IgD-negative memory B cell (primary cell): ENCODE measurements at regions not wholly inside any gene's neighbourhood (a gene's known extent, or its start where the extent isn't known, plus 50 kb on each side); places are given as distances from the start of the nearest gene placed in this dataset.

Source experiments
- H3K27ac Mint-ChIP-seq, 3 donors: one replicate each; pipeline ENCODE4 v1.8.0; 2020 to 2022; ENCODE audit warnings: mild to moderate bottlenecking in 3 of 3, mixed read lengths in 3 of 3, moderate library complexity in 1 of 3
- H3K27me3 Mint-ChIP-seq: one replicate; pipeline ENCODE4 v1.8.0; 2021; ENCODE audit warnings: mixed read lengths
- H3K36me3 Mint-ChIP-seq: one replicate; pipeline ENCODE4 v1.8.0; 2020; ENCODE audit warnings: mild to moderate bottlenecking, mixed read lengths
- H3K4me1 Mint-ChIP-seq, 3 donors: one replicate each; pipeline ENCODE4 v1.8.0; 2020 to 2022; ENCODE audit warnings: mixed read lengths in 3 of 3, mild to moderate bottlenecking in 1 of 3
- H3K4me3 Mint-ChIP-seq, 4 donors: one replicate each; pipeline ENCODE4 v1.8.0; 2020 to 2022; ENCODE audit warnings: mild to moderate bottlenecking in 4 of 4, mixed read lengths in 4 of 4, moderate library complexity in 3 of 4
- H3K9me3 Mint-ChIP-seq, 3 donors: one replicate each; pipeline ENCODE4 v1.8.0; 2020 to 2021; ENCODE audit warnings: mixed read lengths in 3 of 3, mild to moderate bottlenecking in 1 of 3

GRCh38 chr22:27125539-27125938 lies 468.2 kb downstream of the MIAT start:
- Mint-ChIP-seq H3K9me3 (peaks cover 0 to 8% (median 3%) of the 10 kb centered on the region in 3 donors), H3K27me3 (peaks cover 10% of the 10 kb centered on the region), H3K27ac (no peak overlapping the region)

GRCh38 chr22:27127911-27128310 lies 470.5 kb downstream of the MIAT start:
- no peak overlapping the region for H3K4me3 Mint-ChIP-seq
- H3K36me3 Mint-ChIP-seq = peaks cover 2% of the 10 kb centered on the region
- no peak overlapping the region for H3K27ac Mint-ChIP-seq
- H3K4me1 Mint-ChIP-seq = no peaks in the 10 kb centered on the region
- no peaks in the 10 kb centered on the region for H3K9me3 Mint-ChIP-seq
- peaks cover 10% of the 10 kb centered on the region for H3K27me3 Mint-ChIP-seq

More at GRCh38 chr22:27125539-27125938, 468.2 kb downstream of the MIAT start:
- no peaks in the 10 kb centered on the region for H3K4me1 Mint-ChIP-seq
- H3K36me3 Mint-ChIP-seq = no peaks in the 10 kb centered on the region
- no peak overlapping the region for H3K4me3 Mint-ChIP-seq

- Mint-ChIP-seq H3K27me3 (peaks cover 10% of the 10 kb centered on the region), H3K36me3 (peaks cover 2% of the 10 kb centered on the region), H3K4me3 (no peak overlapping the region), H3K9me3 (peaks cover 0 to under 1% (median 0%) of the 10 kb centered on the region in 3 donors), H3K4me1 (no peaks in the 10 kb centered on the region), H3K27ac (no peak overlapping the region)
Observed at GRCh38 chr22:27128461-27129085, 471.2 kb downstream of the MIAT start.

GRCh38 chr22:27129266-27129665 lies 471.9 kb downstream of the MIAT start:
- Mint-ChIP-seq H3K27ac (no peak overlapping the region), H3K9me3 (peaks cover 0 to 3% (median 0%) of the 10 kb centered on the region in 3 donors), H3K27me3 (peaks cover 8% of the 10 kb centered on the region), H3K36me3 (peaks cover 2% of the 10 kb centered on the region), H3K4me1 (no peaks in the 10 kb centered on the region), H3K4me3 (no peak overlapping the region)

DNA sequence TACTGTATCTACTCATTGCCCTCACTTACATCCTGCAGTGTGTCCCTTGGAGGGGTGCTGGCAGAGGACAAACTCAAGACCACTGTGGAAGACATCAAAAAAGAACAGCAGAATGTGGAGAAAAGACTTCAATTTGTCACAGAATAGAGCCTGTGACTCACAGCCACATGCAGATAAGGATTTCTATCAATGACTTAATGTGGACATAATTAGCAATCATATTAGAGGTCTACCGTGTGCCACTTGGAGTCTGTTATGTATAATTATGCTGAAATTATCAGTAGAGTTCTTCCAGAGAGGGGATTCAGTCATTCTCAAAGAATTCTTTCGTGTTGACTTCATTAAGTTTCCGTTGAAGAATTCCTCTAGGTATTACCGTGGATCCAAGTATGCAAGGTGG lies 473.5 kb downstream of the MIAT start:
- Mint-ChIP-seq H3K4me3 (no peak overlapping the region), H3K36me3 (peaks cover 2% of the 10 kb centered on the region), H3K27ac (no peak overlapping the region), H3K27me3 (peaks cover 7% of the 10 kb centered on the region), H3K9me3 (peaks cover 0 to 3% (median 0%) of the 10 kb centered on the region in 3 donors), H3K4me1 (no peaks in the 10 kb centered on the region)

DNA sequence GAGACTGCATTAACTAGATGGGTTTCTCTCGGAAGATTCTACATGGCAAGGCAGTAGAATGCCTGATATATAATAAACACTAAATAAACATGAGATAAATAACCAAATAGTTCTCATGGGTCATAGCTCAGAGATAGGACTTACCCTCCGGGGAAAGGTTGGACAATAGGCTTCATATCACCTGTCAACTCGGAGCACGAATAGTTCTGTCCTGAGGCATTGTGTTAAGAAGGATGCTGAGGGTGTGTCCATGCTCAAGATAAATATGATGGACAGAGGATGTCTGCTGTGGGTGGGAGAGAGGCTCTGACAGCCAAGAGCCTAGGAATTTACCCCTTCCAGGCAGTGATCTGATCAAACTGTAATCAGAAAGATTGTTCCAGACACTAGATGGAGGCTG lies 474.0 kb downstream of the MIAT start:
- peaks cover 2% of the 10 kb centered on the region for H3K36me3 Mint-ChIP-seq
- peaks cover 7% of the 10 kb centered on the region for H3K27me3 Mint-ChIP-seq
- no peak overlapping the region for H3K4me3 Mint-ChIP-seq
- H3K4me1 Mint-ChIP-seq = no peaks in the 10 kb centered on the region
- no peak overlapping the region for H3K27ac Mint-ChIP-seq
- peaks cover 0 to 3% (median under 1%) of the 10 kb centered on the region in 3 donors for H3K9me3 Mint-ChIP-seq

- Mint-ChIP-seq H3K4me1 (no peaks in the 10 kb centered on the region), H3K27ac (no peak overlapping the region), H3K4me3 (no peak overlapping the region), H3K27me3 (peaks cover 7% of the 10 kb centered on the region), H3K9me3 (peaks cover 3 to 8% (median 4%) of the 10 kb centered on the region in 3 donors), H3K36me3 (peaks cover 2% of the 10 kb centered on the region)
Observed at GRCh38 chr22:27132400-27132799, 475.0 kb downstream of the MIAT start.

GRCh38 chr22:27133019-27133431 lies 475.6 kb downstream of the MIAT start:
- Mint-ChIP-seq H3K27ac (no peak overlapping the region), H3K27me3 (peaks cover 7% of the 10 kb centered on the region), H3K9me3 (peaks cover 3 to 8% (median 4%) of the 10 kb centered on the region in 3 donors), H3K4me3 (no peak overlapping the region), H3K36me3 (peaks cover 2% of the 10 kb centered on the region), H3K4me1 (no peaks in the 10 kb centered on the region)

DNA sequence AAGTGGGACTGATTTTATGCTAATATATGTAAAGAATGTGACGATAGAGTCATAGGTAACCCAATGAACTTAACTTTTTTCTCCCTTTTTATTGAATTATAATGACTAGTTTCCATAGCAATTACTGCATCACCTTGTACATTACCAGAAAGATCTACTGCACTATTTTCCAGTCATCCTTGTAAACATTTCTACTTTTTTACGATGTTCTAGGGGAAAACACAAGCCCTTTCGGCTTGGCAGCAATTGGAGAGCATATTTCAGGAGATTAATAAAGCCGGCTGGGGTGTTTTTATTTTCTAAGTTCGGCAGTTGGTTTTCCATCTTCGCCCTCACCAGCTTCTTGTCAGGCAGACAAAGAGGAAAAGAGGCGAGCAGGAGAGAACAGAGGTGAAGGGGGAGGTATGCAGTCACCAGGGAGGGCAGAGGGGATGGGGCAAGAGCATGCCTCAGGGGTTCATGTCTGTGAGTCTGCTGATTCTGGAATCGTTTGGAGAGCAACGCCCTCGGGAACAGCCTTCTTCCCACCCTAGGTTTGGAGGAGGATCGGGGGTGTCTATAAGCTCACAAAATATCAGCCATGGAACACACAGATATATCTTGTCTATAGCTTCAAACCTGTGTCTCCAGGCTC lies 476.4 kb downstream of the MIAT start:
- peaks cover 2% of the 10 kb centered on the region for H3K36me3 Mint-ChIP-seq
- H3K27me3 Mint-ChIP-seq = peaks cover 6% of the 10 kb centered on the region
- no peak overlapping the region for H3K27ac Mint-ChIP-seq
- H3K9me3 Mint-ChIP-seq = peaks cover 3 to 8% (median 4%) of the 10 kb centered on the region in 3 donors
- H3K4me3 Mint-ChIP-seq = no peak overlapping the region
- no peaks in the 10 kb centered on the region for H3K4me1 Mint-ChIP-seq

- Mint-ChIP-seq H3K4me3 (no peak overlapping the region), H3K9me3 (peaks cover 3 to 8% (median 4%) of the 10 kb centered on the region in 3 donors), H3K4me1 (no peaks in the 10 kb centered on the region), H3K27ac (no peak overlapping the region), H3K27me3 (peaks cover 2% of the 10 kb centered on the region), H3K36me3 (peaks cover 2% of the 10 kb centered on the region)
Observed at GRCh38 chr22:27134315-27134701, 476.9 kb downstream of the MIAT start.

DNA sequence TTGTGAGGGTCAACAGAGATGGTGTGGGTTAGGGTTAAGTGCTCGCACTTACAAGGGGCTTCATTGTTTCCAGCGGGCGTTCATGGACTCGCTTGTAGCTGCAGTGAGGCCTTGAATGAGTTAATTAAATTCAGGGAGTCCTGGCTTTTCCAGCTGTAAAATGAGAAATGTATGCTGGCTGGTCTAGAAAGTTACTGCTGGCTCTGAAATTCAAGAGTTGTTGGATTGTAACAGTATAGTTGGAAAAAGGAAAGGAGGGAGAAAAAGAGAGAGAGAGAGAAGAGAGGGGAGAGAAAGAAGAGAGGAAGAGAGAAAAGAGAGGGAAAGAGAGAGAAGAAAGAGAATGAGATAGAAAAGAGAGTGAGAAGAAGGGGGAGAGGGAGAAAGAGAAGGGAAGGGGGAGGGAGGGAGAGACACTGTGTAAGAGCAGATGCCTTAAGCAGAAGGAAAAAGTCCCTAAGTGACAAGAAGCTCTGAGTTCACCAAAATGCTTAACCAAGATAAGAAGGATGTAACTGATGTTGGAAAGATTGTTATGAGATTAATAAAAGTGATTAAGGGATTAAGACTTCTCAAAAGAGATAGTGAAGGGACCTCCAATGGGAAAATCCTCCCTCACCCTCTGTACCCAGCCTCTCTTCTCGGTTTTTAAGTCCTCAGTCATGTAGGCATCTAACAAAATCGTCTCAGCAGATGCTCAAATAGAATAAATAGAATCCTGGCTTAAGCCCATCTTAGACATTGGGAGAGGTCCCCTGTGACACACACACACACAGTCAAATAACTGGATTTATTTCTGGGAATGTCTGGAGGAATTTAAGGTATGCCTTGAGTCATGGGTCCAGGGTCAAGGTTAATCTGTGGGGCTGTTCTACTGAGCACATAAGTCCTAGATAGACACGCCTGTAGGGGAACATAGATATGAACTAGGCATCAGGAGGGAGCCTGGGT lies 477.9 kb downstream of the MIAT start:
- no peak overlapping the region for H3K27ac Mint-ChIP-seq
- peaks cover 2% of the 10 kb centered on the region for H3K36me3 Mint-ChIP-seq
- peaks cover 3 to 8% (median 4%) of the 10 kb centered on the region in 3 donors for H3K9me3 Mint-ChIP-seq
- no peak overlapping the region for H3K4me3 Mint-ChIP-seq
- H3K27me3 Mint-ChIP-seq = peaks cover 2% of the 10 kb centered on the region
- no peaks in the 10 kb centered on the region for H3K4me1 Mint-ChIP-seq

- H3K4me3 Mint-ChIP-seq = no peak overlapping the region
- peaks cover 2% of the 10 kb centered on the region for H3K27me3 Mint-ChIP-seq
- no peaks in the 10 kb centered on the region for H3K4me1 Mint-ChIP-seq
- no peak overlapping the region for H3K27ac Mint-ChIP-seq
- H3K9me3 Mint-ChIP-seq = peaks cover 3 to 8% (median 4%) of the 10 kb centered on the region in 3 donors
- no peaks in the 10 kb centered on the region for H3K36me3 Mint-ChIP-seq
Observed at GRCh38 chr22:27136596-27136995, 479.2 kb downstream of the MIAT start.

DNA sequence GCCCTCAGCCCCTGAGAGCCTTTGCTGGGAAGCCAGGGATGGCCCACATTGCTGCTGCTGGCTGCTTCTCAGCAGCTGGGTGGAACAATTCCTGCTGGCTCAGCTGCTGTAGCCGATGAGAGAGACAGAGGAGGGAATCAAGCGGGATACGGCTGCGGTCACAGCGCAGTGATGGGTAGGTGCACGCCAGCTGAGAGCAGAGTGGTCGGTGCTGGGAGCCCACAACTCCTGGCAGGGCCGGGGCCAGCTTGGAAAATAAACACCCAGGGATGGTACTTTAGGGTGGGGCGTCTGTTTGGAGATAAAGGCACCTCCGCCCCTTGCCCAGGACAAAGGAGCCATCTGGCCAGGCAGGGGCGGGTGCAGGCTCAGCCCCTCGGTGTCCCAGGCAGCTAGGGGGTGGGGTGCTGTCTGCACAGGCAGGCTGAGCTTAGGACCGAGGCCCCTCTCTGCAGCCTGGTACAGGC lies 480.5 kb downstream of the MIAT start:
- H3K27ac Mint-ChIP-seq = no peak overlapping the region
- peaks cover 2% of the 10 kb centered on the region for H3K27me3 Mint-ChIP-seq
- peaks cover 3 to 8% (median 4%) of the 10 kb centered on the region in 3 donors for H3K9me3 Mint-ChIP-seq
- no peaks in the 10 kb centered on the region for H3K4me1 Mint-ChIP-seq
- no peaks in the 10 kb centered on the region for H3K36me3 Mint-ChIP-seq
- H3K4me3 Mint-ChIP-seq = no peak overlapping the region

DNA sequence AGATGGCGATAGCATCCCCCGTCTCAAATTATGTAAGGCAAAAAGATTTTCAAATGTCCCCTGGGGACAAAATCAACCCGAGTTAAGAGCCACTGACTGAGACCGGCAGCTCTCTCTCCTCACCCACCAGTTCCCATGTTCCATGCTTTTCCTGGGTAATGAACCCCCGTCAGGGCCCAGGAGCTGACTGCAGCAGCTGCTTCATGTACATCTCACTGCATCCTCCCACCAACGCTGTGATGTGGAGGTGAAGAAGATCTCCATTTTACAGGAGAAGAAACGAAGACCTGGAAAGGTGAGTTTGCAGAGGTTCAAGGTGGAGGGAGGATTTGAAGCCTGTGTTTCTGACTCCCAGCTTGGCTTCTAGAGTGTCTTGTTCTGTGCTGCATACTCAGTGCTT lies 481.1 kb downstream of the MIAT start:
- H3K4me3 Mint-ChIP-seq = no peak overlapping the region
- no peaks in the 10 kb centered on the region for H3K36me3 Mint-ChIP-seq
- peaks cover 2% of the 10 kb centered on the region for H3K27me3 Mint-ChIP-seq
- no peaks in the 10 kb centered on the region for H3K4me1 Mint-ChIP-seq
- no peak overlapping the region for H3K27ac Mint-ChIP-seq
- peaks cover 3 to 8% (median 4%) of the 10 kb centered on the region in 3 donors for H3K9me3 Mint-ChIP-seq

- Mint-ChIP-seq H3K9me3 (peaks cover 0 to 8% (median 4%) of the 10 kb centered on the region in 3 donors), H3K4me3 (no peak overlapping the region), H3K27ac (no peak overlapping the region), H3K27me3 (no peaks in the 10 kb centered on the region), H3K4me1 (no peaks in the 10 kb centered on the region), H3K36me3 (no peaks in the 10 kb centered on the region)
Observed at GRCh38 chr22:27139935-27140511, 482.6 kb downstream of the MIAT start.
